ENCODE measurements at regions not wholly inside any gene's neighbourhood (a gene's known extent, or its start where the extent isn't known, plus 50 kb on each side); places are given as distances from the start of the nearest gene placed in this dataset.

DNA sequence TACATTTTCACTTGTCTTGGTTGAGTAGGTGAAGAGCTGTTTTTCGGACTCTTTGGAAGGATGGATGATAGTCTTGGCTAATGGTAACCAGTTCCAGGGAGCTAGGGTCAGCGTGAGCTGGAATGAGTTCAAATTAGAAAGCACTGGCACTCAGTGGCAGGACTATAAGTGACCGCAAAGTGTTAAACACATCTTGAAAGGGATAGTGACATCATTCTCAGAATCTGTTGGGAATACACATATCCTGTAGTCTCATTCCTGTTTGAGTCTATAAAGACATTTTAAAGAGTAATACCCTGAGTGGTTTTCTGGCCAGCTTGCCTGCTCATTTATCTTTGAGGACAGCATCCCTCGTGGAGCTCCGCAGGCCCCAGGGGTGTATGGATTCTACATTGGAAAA, 56.7 kb upstream of the TMEM248 start:
- no peak for DNase-seq

DNA sequence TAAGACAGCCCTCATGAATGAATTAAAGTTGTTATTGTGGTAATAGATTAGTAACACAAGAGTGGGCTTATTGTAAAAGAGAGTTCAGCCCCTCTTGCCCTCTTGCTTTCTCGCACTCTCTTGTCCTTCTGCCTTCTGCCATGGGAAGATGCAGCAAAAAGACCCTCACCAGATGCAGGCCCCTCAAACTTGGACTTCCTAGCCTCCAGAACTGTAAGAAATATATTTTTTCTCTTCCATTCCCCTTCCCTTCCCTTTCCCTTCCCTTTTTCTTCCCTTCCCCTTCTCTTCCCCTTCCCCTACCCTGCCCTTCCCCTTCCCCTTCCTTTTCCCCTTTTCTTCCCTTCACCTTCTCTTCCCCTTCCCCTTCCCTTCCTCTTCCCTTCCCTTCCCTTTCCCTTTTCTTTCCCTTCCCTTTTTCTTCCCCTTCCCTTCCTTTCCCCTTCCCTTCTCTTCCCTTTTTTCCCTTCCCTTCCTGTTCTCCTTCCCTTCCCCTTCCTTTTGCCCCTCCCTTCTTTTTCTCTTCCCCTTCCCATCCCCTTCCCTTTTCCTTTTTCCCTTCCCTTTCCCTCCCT, 55.6 kb upstream of the TMEM248 start:
- no peak for DNase-seq

DNA sequence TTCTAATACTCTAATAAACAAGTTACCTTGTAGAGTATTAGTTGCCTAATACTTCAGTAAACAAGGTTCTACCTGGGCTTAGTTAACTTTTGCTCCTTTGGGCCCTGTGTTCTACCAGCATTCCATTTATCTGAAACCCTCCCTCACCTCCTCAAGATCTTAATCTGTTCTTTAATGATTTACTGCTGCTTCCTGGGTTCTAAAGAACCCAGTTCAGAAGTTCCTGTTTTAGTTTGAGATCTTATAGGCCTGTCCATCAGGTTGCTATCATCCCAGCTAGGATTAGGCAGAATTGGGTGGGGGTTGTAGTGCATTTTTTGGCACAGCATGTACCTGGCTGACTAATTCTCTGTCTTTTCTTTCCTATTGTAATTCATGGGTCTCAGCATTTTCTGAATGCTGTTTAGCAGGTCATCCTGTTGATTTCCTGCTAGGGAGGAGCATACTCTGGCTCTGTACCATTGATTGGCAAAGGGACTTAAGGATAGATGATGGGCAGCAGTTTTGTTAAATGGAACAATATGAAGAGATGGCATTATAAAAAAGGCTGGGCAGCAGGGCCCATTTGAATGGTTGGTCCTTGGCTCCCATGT, 53.7 kb upstream of the TMEM248 start:
- DNase-seq: no peak

DNA sequence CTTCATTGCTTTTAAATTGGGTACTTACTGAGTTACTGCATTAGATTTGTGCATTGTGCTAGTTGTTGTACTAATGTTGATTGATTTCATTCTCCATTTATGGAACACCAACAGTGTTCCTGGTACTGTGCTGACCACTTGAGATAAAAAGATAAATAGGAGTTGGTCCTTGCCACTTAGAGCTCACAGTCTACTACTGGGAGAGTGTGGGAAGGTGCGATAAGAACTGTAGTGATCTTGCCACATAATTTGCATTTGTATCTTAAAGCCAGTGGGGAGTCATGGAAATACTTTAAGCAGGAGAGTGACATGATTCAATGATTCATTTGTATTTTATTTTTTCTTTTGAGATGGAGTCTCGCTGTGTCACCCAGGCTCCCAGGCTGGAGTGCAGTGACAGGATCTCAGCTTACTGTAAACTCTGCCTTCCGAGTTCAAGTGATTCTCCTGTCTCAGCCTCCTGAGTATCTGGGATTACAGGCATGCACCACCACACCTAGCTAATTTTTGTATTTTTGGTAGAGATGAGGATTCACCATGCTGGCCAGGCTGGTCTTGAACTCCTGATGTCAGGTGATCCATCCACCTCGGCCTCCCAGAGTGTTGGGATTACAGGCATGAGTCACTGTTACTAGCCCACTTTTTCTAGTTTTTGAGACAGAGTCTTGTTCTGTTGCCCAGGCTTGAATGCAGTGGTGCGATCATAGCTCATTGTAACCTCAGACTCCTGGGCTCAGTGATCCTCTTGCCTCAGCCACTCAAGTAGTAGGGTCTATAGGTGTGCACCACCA, 51.2 kb upstream of the TMEM248 start:
- peak in 1 of 2 experiments; percentile 34 for DNase-seq

DNA sequence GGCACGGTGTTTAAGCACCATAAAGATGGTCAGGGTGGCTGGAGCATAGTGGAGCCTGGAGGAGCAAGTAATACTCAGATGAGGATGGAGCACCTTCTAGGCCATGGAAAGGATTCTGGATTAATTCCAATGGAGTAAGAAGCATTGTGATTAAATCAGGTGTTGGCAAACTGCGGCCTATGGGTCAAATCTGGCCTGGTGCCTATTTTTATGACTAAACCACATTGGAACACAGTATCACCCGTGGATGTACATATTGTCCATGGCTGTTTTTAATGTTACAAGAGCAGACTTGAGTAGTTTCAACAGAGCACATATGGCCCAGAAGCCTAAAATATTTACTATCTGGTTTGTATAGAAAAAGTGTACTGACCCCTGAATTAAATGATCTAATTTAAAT, 49.9 kb upstream of the TMEM248 start:
- DNase-seq: no peak
